H9 (cell line): ENCODE measurements at regions not wholly inside any gene's neighbourhood (a gene's known extent, or its start where the extent isn't known, plus 50 kb on each side); places are given as distances from the start of the nearest gene placed in this dataset.

ENCODE experiments used
- DNase-seq: peaks from one replicate; pipeline ENCODE4 v3.0.0-alpha.2; 2017
- H2AFZ ChIP-seq: one replicate; pipeline ENCODE4 v1.6.1; 2013; ENCODE audit warnings: mild to moderate bottlenecking, low read length, control low read depth, moderate library complexity
- H2AK5ac ChIP-seq: 2 replicates; pipeline ENCODE4 v1.6.1; 2013; ENCODE audit warnings: low read length, control low read depth, mixed read lengths; ENCODE audit not compliant: insufficient read length
- H2BK120ac ChIP-seq: one replicate; pipeline ENCODE4 v1.6.1; 2013; ENCODE audit warnings: low read depth, mild to moderate bottlenecking, low read length, control low read depth, inconsistent platforms; ENCODE audit not compliant: poor library complexity, severe bottlenecking
- H2BK12ac ChIP-seq: 2 replicates; pipeline ENCODE4 v1.6.1; 2013; ENCODE audit warnings: low read length, control low read depth, mixed read lengths, low read depth; ENCODE audit not compliant: insufficient read length
- H2BK15ac ChIP-seq: 2 replicates; pipeline ENCODE4 v1.6.1; 2013; ENCODE audit warnings: low read depth, low read length, control low read depth
- H2BK20ac ChIP-seq: one replicate; pipeline ENCODE4 v1.6.1; 2013; ENCODE audit warnings: low read depth, mild to moderate bottlenecking, low read length, control low read depth, inconsistent platforms; ENCODE audit not compliant: poor library complexity, severe bottlenecking
- H2BK5ac ChIP-seq: 2 replicates; pipeline ENCODE4 v1.6.1; 2013; ENCODE audit warnings: low read length, control low read depth, mixed read lengths; ENCODE audit not compliant: insufficient read length
- H3K14ac ChIP-seq: 2 replicates; pipeline ENCODE4 v1.6.1; 2013; ENCODE audit warnings: low read length, control low read depth; ENCODE audit not compliant: insufficient read depth
- H3K18ac ChIP-seq: 2 replicates; pipeline ENCODE4 v1.6.1; 2013; ENCODE audit warnings: low read depth, mild to moderate bottlenecking, mixed read lengths, low read length, control low read depth; ENCODE audit not compliant: insufficient read length
- H3K23ac ChIP-seq: 2 replicates; pipeline ENCODE4 v1.6.1; 2013; ENCODE audit warnings: low read length, control low read depth, mixed read lengths, low read depth; ENCODE audit not compliant: insufficient read length
- H3K23me2 ChIP-seq: 2 replicates; pipeline ENCODE4 v1.6.1; 2013; ENCODE audit warnings: low read depth, mild to moderate bottlenecking, mixed read lengths, low read length, control low read depth; ENCODE audit not compliant: insufficient read length, poor library complexity, severe bottlenecking
- H3K27ac ChIP-seq: 2 replicates; pipeline ENCODE4 v1.5.1; 2013; ENCODE audit warnings: low read length, control low read depth, mixed read lengths, low read depth; ENCODE audit not compliant: insufficient read length
- H3K27me3 ChIP-seq: 2 replicates; pipeline ENCODE4 v1.6.1; 2013; ENCODE audit warnings: low read length, control low read depth, inconsistent platforms; ENCODE audit not compliant: insufficient read depth
- H3K4ac ChIP-seq: 2 replicates; pipeline ENCODE4 v1.6.1; 2013; ENCODE audit warnings: low read depth, mild to moderate bottlenecking, control low read depth, inconsistent platforms, low read length, moderate library complexity
- H3K4me1 ChIP-seq: 2 replicates; pipeline ENCODE4 v1.6.1; 2013; ENCODE audit warnings: low read length, control low read depth, inconsistent platforms; ENCODE audit not compliant: insufficient read depth
- H3K4me2 ChIP-seq: 2 replicates; pipeline ENCODE4 v1.6.1; 2013; ENCODE audit warnings: low read length, control low read depth, mixed read lengths; ENCODE audit not compliant: insufficient read length, insufficient read depth
- H3K56ac ChIP-seq: 2 replicates; pipeline ENCODE4 v1.6.1; 2013; ENCODE audit warnings: low read depth, mild to moderate bottlenecking, mixed read lengths, low read length, control low read depth; ENCODE audit not compliant: insufficient read length
- H3K79me1 ChIP-seq: 2 replicates; pipeline ENCODE4 v1.6.1; 2013; ENCODE audit warnings: low read depth, mild to moderate bottlenecking, moderate library complexity, low read length, control low read depth, inconsistent platforms; ENCODE audit not compliant: insufficient read depth, poor library complexity, severe bottlenecking
- H3K79me2 ChIP-seq: 2 replicates; pipeline ENCODE4 v1.6.1; 2013; ENCODE audit warnings: low read length, control low read depth, inconsistent platforms; ENCODE audit not compliant: insufficient read depth
- H3K9ac ChIP-seq: 2 replicates; pipeline ENCODE4 v1.6.1; 2013; ENCODE audit warnings: low read length, control low read depth, mixed read lengths; ENCODE audit not compliant: insufficient read length; ENCODE audit errors: extremely low read depth
- H3K9me3 ChIP-seq: one replicate; pipeline ENCODE4 v1.6.1; 2013; ENCODE audit warnings: low read depth, low read length, inconsistent platforms; ENCODE audit not compliant: control insufficient read depth
- H3T11ph ChIP-seq: one replicate; pipeline ENCODE4 v1.6.1; 2013; ENCODE audit warnings: mild to moderate bottlenecking, low read length, control low read depth, inconsistent platforms
- H4K20me1 ChIP-seq: one replicate; pipeline ENCODE4 v1.6.1; 2013; ENCODE audit not compliant: control insufficient read depth, insufficient read length, insufficient read depth
- H4K5ac ChIP-seq: 2 replicates; pipeline ENCODE4 v1.6.1; 2013; ENCODE audit warnings: low read depth, mild to moderate bottlenecking, mixed read lengths, low read length, control low read depth; ENCODE audit not compliant: insufficient read length
- H4K8ac ChIP-seq: replicated peaks from 2 replicates; pipeline ENCODE4 v1.6.1; 2013; ENCODE audit warnings: low read length, control low read depth, mixed read lengths, low read depth; ENCODE audit not compliant: insufficient read length
- H4K91ac ChIP-seq: 2 replicates; pipeline ENCODE4 v1.6.1; 2013; ENCODE audit warnings: low read depth, mild to moderate bottlenecking, moderate library complexity, mixed read lengths, low read length, control low read depth; ENCODE audit not compliant: insufficient read length
- H3K27ac Mint-ChIP-seq, 3 experiments: 2 replicates in 2 of 3; 3 replicates in 1 of 3; pipeline ENCODE4 v1.8.0; 2020 to 2021; ENCODE audit warnings: mixed read lengths in 3 of 3, mild to moderate bottlenecking in 1 of 3, moderate library complexity in 1 of 3
- H3K27me3 Mint-ChIP-seq: 2 replicates; pipeline ENCODE4 v1.8.0; 2021; ENCODE audit warnings: low read depth, mild to moderate bottlenecking, moderate library complexity, mixed read lengths
- H3K36me3 Mint-ChIP-seq, 3 experiments: 2 replicates in 2 of 3; 3 replicates in 1 of 3; pipeline ENCODE4 v1.8.0; 2020 to 2021; ENCODE audit warnings: low read depth in 3 of 3, mixed read lengths in 3 of 3; ENCODE audit not compliant: insufficient read depth in 1 of 3
- H3K4me1 Mint-ChIP-seq, 2 experiments: 2 replicates each; pipeline ENCODE4 v1.8.0; 2020; ENCODE audit warnings: mixed read lengths in 2 of 2
- H3K4me3 Mint-ChIP-seq, 2 experiments: 2 replicates in 1 of 2; 3 replicates in 1 of 2; pipeline ENCODE4 v1.8.0; 2020 to 2021; ENCODE audit warnings: mild to moderate bottlenecking in 2 of 2, mixed read lengths in 2 of 2, moderate library complexity in 1 of 2
- H3K9me3 Mint-ChIP-seq, 2 experiments: 2 replicates in 1 of 2; 3 replicates in 1 of 2; pipeline ENCODE4 v1.8.0; 2020; ENCODE audit warnings: mild to moderate bottlenecking in 2 of 2, mixed read lengths in 2 of 2, moderate library complexity in 1 of 2
- whole genome bisulfite sequencing: extraction: QIAGEN DNeasy Blood & Tissue Kit; methylation state at CpG from one replicate; pipeline ENCODE4 v1.1.7; 2013; ENCODE audit warnings: missing lambda C conversion rate, low lambda C conversion rate, mixed read lengths; ENCODE audit not compliant: insufficient read length; ENCODE audit errors: extremely low coverage; 5-methylcytosine and 5-hydroxymethylcytosine counted together
- TF ChIP-seq, protein P1 (sequence below): fragments of 200-600 bp; sonication (generic); conservative IDR thresholded peaks from 3 replicates; pipeline ENCODE4 v1.8.0; 2021; ENCODE audit warnings: antibody characterized with exemption, mild to moderate bottlenecking

DNA sequence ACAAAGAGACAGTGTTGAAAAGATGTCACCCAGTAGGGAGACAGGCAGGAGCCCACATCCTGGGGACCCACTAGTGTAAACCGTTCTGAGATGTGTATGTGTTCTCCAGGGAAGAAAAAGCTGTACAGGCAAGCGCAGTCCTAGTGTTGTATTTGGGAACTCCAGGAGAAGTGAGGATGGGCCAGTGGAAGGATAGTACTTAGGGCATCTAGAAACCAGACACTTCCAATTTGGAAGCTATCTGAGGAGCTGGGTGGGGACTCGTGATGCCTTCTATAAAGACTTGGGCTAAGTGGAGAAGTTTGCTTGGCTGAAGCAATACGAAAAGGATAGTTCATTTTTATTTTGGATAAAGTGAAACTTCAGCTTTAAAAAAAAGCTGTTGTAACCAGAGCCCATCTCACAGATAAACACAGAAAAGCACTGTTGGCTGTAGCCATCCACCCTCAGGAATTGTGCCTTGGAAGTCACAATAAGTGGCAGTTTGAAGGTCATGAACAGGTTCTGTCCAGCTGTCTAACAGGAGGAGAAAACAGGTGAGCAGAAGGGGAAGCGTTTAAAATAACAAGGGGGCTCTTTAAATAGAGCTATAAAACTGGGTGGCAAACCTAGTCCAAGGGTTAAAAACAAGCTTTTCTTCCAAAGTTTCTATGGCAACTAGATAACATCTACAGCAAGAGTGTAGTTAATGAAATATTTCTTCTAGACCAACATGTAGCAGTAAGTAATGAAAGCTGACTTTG is 108.0 kb upstream of the ARHGAP5 start:
- no peak overlapping the region for H3K4me3 Mint-ChIP-seq
- no peak overlapping the region for H3K9ac ChIP-seq

More for the DNA sequence above, 108.0 kb upstream of the ARHGAP5 start:
- Histone ChIP-seq H3K27ac (no peak overlapping the region), H2BK5ac (no peak overlapping the region), H3K23ac (no peak overlapping the region), H2BK120ac (no peak overlapping the region), H4K5ac (no peak overlapping the region), H3K27me3 (no peaks in the 10 kb centered on the region), H3K4me2 (no peak overlapping the region), H3K18ac (no peak overlapping the region), H2AFZ (no peak overlapping the region), H2BK15ac (no peak overlapping the region), H3K4me1 (no peaks in the 10 kb centered on the region), H3K79me2 (no peaks in the 10 kb centered on the region), H2BK20ac (no peak overlapping the region), H2AK5ac (no peak overlapping the region), H3K79me1 (no peaks in the 10 kb centered on the region), H3K56ac (no peak overlapping the region), H4K91ac (no peak overlapping the region), H3T11ph (no peak overlapping the region), H4K20me1 (no peaks in the 10 kb centered on the region), H3K14ac (no peak overlapping the region), H3K4ac (no peak overlapping the region), H3K9me3 (peaks cover 4% of the 10 kb centered on the region), H4K8ac (no peak overlapping the region), H2BK12ac (no peak overlapping the region), H3K23me2 (no peaks in the 10 kb centered on the region)
- DNase-seq, result no peak
- no peaks in the 10 kb centered on the region for H3K27me3 Mint-ChIP-seq
- H3K4me1 Mint-ChIP-seq, result no peaks in the 10 kb centered on the region
- TF ChIP-seq, protein P1, sequence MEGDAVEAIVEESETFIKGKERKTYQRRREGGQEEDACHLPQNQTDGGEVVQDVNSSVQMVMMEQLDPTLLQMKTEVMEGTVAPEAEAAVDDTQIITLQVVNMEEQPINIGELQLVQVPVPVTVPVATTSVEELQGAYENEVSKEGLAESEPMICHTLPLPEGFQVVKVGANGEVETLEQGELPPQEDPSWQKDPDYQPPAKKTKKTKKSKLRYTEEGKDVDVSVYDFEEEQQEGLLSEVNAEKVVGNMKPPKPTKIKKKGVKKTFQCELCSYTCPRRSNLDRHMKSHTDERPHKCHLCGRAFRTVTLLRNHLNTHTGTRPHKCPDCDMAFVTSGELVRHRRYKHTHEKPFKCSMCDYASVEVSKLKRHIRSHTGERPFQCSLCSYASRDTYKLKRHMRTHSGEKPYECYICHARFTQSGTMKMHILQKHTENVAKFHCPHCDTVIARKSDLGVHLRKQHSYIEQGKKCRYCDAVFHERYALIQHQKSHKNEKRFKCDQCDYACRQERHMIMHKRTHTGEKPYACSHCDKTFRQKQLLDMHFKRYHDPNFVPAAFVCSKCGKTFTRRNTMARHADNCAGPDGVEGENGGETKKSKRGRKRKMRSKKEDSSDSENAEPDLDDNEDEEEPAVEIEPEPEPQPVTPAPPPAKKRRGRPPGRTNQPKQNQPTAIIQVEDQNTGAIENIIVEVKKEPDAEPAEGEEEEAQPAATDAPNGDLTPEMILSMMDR, result no peak
- no CpG with 5 or more reads among the region's 5 CpGs for WGBS
- no peak overlapping the region; a peak in 1 of 7 replicates for H3K27ac Mint-ChIP-seq
- H3K9me3 Mint-ChIP-seq, result peaks cover 14 to 18% of the 10 kb centered on the region in 2 experiments
- peaks cover 1 to 3% (median 2%) of the 10 kb centered on the region in 3 experiments; a peak in 2 of 7 replicates for H3K36me3 Mint-ChIP-seq
